CD4-positive, CD25-positive, alpha-beta regulatory T cell (primary cell): ENCODE measurements at regions not wholly inside any gene's neighbourhood (a gene's known extent, or its start where the extent isn't known, plus 50 kb on each side); places are given as distances from the start of the nearest gene placed in this dataset.

Experiments
- ATAC-seq, 2 donors: fragments of 150-1000 bp; cut with Tn5 transposase; one replicate each; pipeline ENCODE4 v1.10.0; 2021; ENCODE audit warnings: low read depth in 2 of 2, moderate number of reproducible peaks in 2 of 2, moderate library complexity in 1 of 2
- DNase-seq, 3 donors: peaks; one replicate each; pipeline versions ENCODE4 v3.0.0 to v3.0.0-alpha.2; 2012 to 2022; ENCODE audit warnings: mixed read lengths in 1 of 3
- H3K27ac ChIP-seq: one replicate; pipeline ENCODE4 v1.7.0; 2013; ENCODE audit warnings: mild to moderate bottlenecking, low read length; ENCODE audit not compliant: insufficient read depth, poor library complexity, severe bottlenecking
- H3K27me3 ChIP-seq: one replicate; pipeline ENCODE4 v1.7.0; 2013; ENCODE audit warnings: low read length; ENCODE audit not compliant: control insufficient read depth, insufficient read depth
- H3K36me3 ChIP-seq: one replicate; pipeline ENCODE4 v1.7.0; 2013; ENCODE audit warnings: mild to moderate bottlenecking, low read length, moderate library complexity; ENCODE audit not compliant: control insufficient read depth, insufficient read depth
- H3K4me1 ChIP-seq: 2 replicates; pipeline ENCODE4 v1.7.0; 2013; ENCODE audit warnings: mild to moderate bottlenecking, low read length; ENCODE audit not compliant: insufficient read depth, control insufficient read depth, poor library complexity, severe bottlenecking
- H3K4me3 ChIP-seq: one replicate; pipeline ENCODE4 v1.7.0; 2013; ENCODE audit warnings: low read depth, mild to moderate bottlenecking, low read length, moderate library complexity
- H3K9me3 ChIP-seq, 2 experiments: 1 replicate in 1 of 2; 2 replicates in 1 of 2; pipeline ENCODE4 v1.7.0; 2013; ENCODE audit warnings: low read length in 2 of 2, mild to moderate bottlenecking in 1 of 2, moderate library complexity in 1 of 2; ENCODE audit not compliant: control insufficient read depth in 2 of 2
- H3K27ac Mint-ChIP-seq, 3 donors: one replicate each; pipeline ENCODE4 v1.8.0; 2020 to 2022; ENCODE audit warnings: mild to moderate bottlenecking in 3 of 3, mixed read lengths in 3 of 3, moderate library complexity in 2 of 3
- H3K27me3 Mint-ChIP-seq: one replicate; pipeline ENCODE4 v1.8.0; 2022; ENCODE audit warnings: mild to moderate bottlenecking, mixed read lengths
- H3K36me3 Mint-ChIP-seq: one replicate; pipeline ENCODE4 v1.8.0; 2020; ENCODE audit warnings: mixed read lengths
- H3K4me1 Mint-ChIP-seq, 4 donors: one replicate each; pipeline ENCODE4 v1.8.0; 2020 to 2022; ENCODE audit warnings: mixed read lengths in 4 of 4, mild to moderate bottlenecking in 1 of 4
- H3K4me3 Mint-ChIP-seq, 4 donors: one replicate each; pipeline ENCODE4 v1.8.0; 2020 to 2022; ENCODE audit warnings: mild to moderate bottlenecking in 4 of 4, mixed read lengths in 4 of 4, moderate library complexity in 3 of 4
- H3K9me3 Mint-ChIP-seq, 7 donors: one replicate each; pipeline ENCODE4 v1.8.0; 2020 to 2022; ENCODE audit warnings: mixed read lengths in 7 of 7, mild to moderate bottlenecking in 3 of 7, moderate library complexity in 2 of 7

DNA sequence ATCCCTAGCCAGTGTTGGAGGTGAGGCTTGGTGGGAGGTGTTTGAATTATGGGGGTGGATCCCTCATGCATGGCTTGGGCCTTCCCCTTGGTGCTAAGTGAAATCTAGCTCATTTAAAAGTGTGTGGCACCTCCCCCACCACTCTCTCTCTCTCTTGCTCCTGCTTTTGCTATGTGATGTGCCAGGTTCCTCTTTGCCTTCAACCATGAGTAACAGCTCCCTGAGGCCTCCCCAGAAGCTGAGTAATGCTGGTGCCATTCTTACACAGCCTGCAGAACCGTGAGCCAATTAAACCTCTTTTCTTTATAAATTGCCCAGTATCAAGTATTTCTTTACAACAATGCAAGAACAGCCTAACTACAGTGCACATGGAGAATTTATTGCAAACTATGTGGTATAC is 188.8 kb upstream of the POT1 start:
- Mint-ChIP-seq H3K27me3 (no peaks in the 10 kb centered on the region), H3K4me3 (no peak overlapping the region), H3K27ac (no peak overlapping the region), H3K9me3 (peaks cover 0 to 5% (median 1%) of the 10 kb centered on the region in 7 donors), H3K36me3 (no peaks in the 10 kb centered on the region), H3K4me1 (no peaks in the 10 kb centered on the region)
- H3K27me3 ChIP-seq: no peaks in the 10 kb centered on the region
- no peak overlapping the region for H3K4me3 ChIP-seq
- no peak for ATAC-seq
- H3K4me1 ChIP-seq: no peaks in the 10 kb centered on the region
- no peaks in the 10 kb centered on the region for H3K9me3 ChIP-seq
- H3K36me3 ChIP-seq: no peaks in the 10 kb centered on the region
- no peak overlapping the region for H3K27ac ChIP-seq
- DNase-seq: no peak

DNA sequence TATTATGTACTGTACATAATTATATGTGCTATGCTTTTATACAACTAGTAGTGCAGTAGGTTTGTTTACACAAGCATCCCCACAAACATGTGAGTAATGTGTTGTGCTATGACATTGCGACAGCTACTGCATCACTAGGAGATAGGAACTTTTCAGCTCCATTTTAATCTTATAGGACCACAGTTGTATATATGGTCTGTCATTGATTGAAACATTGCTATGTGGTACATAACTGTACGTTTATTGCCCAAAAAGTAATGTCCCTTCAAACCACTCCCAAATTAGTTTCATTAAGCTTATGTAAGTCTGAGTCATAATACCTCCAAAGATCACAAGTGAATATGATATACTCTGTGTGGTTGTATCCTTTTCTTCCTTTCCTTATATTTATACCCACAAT is 183.2 kb upstream of the POT1 start:
- Mint-ChIP-seq H3K36me3 (peaks cover 3% of the 10 kb centered on the region), H3K27me3 (no peaks in the 10 kb centered on the region), H3K4me3 (no peak overlapping the region), H3K27ac (no peak overlapping the region), H3K9me3 (peaks cover 0 to 17% (median 4%) of the 10 kb centered on the region in 7 donors), H3K4me1 (no peaks in the 10 kb centered on the region)
- no peaks in the 10 kb centered on the region for H3K36me3 ChIP-seq
- no peak for DNase-seq
- no peaks in the 10 kb centered on the region for H3K27me3 ChIP-seq
- no peak overlapping the region for H3K27ac ChIP-seq
- no peak for ATAC-seq
- no peak overlapping the region for H3K4me3 ChIP-seq
- H3K9me3 ChIP-seq: peaks cover 0 to 4% of the 10 kb centered on the region in 2 experiments
- no peaks in the 10 kb centered on the region for H3K4me1 ChIP-seq

DNA sequence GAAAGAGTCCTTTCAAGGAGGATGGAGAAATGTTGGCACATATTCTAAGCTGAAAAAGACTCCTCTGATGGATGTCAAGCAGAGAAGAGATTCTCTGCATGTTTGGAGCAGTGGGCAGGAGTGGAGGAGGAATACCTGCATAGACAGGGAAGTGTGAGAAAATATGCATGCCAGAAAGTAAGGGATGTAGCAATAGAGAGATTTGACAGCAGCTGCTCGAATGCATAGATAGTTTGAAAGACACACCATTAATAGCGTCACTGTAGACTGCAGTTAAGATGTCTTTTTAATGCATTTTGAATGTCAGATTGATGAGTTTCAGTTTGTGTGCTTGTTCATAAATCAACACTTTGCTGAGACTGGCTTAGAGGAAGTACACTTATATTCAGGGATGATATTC is 169.9 kb upstream of the POT1 start:
- Histone ChIP-seq H3K36me3 (no peaks in the 10 kb centered on the region), H3K27ac (no peak overlapping the region)

DNA sequence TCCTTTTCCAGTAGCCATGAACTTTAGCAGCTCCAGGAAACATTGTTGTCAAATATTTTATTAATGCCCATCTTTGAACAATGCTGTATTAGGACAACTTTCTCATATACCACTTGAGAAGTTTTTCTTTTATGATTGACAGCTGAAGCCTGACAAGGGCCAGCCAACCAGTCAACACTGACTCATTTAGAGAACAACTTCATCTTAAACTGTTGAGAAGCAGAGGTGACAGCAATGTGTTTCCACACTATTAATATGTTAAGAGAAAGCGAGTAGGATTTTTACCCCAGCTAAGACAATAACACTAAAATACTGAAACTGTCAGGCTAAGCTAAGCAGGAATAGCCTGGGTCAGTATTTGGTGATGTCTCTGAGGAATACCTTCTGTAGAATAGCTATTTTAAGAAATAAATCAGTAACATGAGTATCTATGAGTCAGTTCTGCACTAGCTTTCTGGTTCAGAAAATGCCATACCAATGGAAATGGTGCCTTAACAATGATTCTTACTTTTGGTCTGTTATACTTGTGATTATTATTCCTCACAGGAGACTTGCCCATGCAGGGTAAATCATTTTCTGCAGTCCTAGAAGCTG is 168.8 kb upstream of the POT1 start:
- DNase-seq (no peak), ATAC-seq (no peak)
- no peak overlapping the region for H3K27ac Mint-ChIP-seq
- H3K36me3 Mint-ChIP-seq: no peaks in the 10 kb centered on the region
- no peaks in the 10 kb centered on the region for H3K36me3 ChIP-seq
- no peak overlapping the region for H3K27ac ChIP-seq
- no peak overlapping the region for H3K4me3 ChIP-seq
- no peaks in the 10 kb centered on the region for H3K27me3 Mint-ChIP-seq
- H3K27me3 ChIP-seq: no peaks in the 10 kb centered on the region
- H3K4me1 Mint-ChIP-seq: no peaks in the 10 kb centered on the region
- H3K9me3 ChIP-seq: no peaks in the 10 kb centered on the region
- H3K4me1 ChIP-seq: no peaks in the 10 kb centered on the region
- H3K4me3 Mint-ChIP-seq: no peak overlapping the region
- H3K9me3 Mint-ChIP-seq: peaks cover 0 to 8% (median 2%) of the 10 kb centered on the region in 7 donors

More for the DNA sequence above, 169.9 kb upstream of the POT1 start:
- H3K27me3 ChIP-seq: no peaks in the 10 kb centered on the region
- H3K4me1 Mint-ChIP-seq: no peaks in the 10 kb centered on the region
- H3K36me3 Mint-ChIP-seq: no peaks in the 10 kb centered on the region
- ATAC-seq: no peak
- H3K4me1 ChIP-seq: no peaks in the 10 kb centered on the region
- no peak for DNase-seq
- peaks cover 0 to 11% (median 3%) of the 10 kb centered on the region in 7 donors for H3K9me3 Mint-ChIP-seq
- no peak overlapping the region for H3K27ac Mint-ChIP-seq
- no peak overlapping the region for H3K4me3 ChIP-seq
- no peaks in the 10 kb centered on the region for H3K27me3 Mint-ChIP-seq
- H3K9me3 ChIP-seq: no peaks in the 10 kb centered on the region
- H3K4me3 Mint-ChIP-seq: no peak overlapping the region

DNA sequence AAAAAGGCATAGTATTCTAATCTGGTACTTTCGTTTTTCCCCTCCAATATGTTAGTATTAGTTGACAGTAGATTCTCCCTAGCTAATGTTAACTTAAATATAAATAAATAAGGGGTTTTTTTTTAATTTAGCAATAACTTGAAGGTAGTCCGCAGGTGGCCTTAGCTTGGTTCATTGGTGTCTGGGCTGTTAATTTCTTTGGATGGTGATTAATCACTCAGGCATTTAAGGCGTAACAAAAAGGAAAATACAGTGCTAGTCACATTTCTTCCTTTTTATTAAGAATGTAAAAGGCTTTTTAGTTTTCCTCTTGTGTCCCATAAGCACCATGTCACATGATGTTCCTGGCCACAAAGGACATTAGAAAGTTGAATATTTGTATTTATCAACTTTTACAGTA is 161.0 kb upstream of the POT1 start:
- Histone ChIP-seq H3K4me1 (no peaks in the 10 kb centered on the region), H3K27ac (no peak overlapping the region), H3K4me3 (no peak overlapping the region), H3K36me3 (no peaks in the 10 kb centered on the region), H3K9me3 (no peaks in the 10 kb centered on the region), H3K27me3 (no peaks in the 10 kb centered on the region)
- no peak for DNase-seq
- no peaks in the 10 kb centered on the region for H3K27me3 Mint-ChIP-seq
- peaks cover 0 to 4% (median 0%) of the 10 kb centered on the region in 7 donors for H3K9me3 Mint-ChIP-seq
- no peaks in the 10 kb centered on the region for H3K36me3 Mint-ChIP-seq
- H3K27ac Mint-ChIP-seq: no peak overlapping the region
- ATAC-seq: no peak
- H3K4me1 Mint-ChIP-seq: no peaks in the 10 kb centered on the region
- no peak overlapping the region for H3K4me3 Mint-ChIP-seq

DNA sequence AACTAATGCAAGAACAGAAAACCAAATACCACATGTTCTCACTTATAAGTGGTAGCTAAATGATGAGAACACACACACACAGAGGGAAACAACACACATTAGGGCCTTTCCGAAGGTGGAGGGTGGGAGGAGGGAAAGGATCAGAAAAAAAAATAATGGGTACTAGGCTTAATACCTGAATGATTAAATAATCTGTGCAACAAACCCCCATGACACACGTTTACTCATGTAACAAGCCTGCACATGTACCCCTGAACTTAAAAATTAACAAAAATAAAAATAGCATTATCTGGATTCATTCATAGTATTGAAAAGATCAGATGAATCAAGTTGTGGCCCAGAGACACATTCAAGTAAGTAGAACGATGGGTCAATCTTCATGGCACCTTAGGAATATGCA is 159.5 kb upstream of the POT1 start:
- DNase-seq: no peak
- no peak overlapping the region for H3K27ac Mint-ChIP-seq
- no peaks in the 10 kb centered on the region for H3K36me3 Mint-ChIP-seq
- no peaks in the 10 kb centered on the region for H3K27me3 Mint-ChIP-seq
- no peak overlapping the region for H3K4me3 Mint-ChIP-seq
- no peak for ATAC-seq
- Histone ChIP-seq H3K36me3 (no peaks in the 10 kb centered on the region), H3K27ac (no peak overlapping the region), H3K9me3 (no peaks in the 10 kb centered on the region), H3K4me3 (no peak overlapping the region), H3K27me3 (no peaks in the 10 kb centered on the region), H3K4me1 (no peaks in the 10 kb centered on the region)
- no peaks in the 10 kb centered on the region for H3K4me1 Mint-ChIP-seq
- H3K9me3 Mint-ChIP-seq: peaks cover 0 to 3% (median 0%) of the 10 kb centered on the region in 7 donors

DNA sequence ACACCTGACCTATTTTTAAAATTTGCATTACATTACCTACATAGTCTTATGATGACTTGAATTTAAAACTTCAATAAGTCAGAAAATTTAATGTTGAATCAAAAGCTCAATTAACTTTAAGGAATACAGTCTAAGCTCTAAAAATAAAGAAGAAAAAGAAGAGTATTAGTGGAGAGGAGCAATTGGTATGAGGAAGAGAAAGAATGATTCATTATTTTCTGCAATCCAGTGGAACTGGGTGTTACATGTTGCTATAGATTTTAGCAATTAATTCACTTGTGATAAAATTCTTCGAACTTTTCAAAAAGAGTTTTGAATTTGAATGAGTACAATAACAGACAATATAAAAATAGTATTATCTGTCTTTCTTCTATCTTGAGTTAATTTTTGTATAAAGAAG is 158.9 kb upstream of the POT1 start:
- DNase-seq: no peak

DNA sequence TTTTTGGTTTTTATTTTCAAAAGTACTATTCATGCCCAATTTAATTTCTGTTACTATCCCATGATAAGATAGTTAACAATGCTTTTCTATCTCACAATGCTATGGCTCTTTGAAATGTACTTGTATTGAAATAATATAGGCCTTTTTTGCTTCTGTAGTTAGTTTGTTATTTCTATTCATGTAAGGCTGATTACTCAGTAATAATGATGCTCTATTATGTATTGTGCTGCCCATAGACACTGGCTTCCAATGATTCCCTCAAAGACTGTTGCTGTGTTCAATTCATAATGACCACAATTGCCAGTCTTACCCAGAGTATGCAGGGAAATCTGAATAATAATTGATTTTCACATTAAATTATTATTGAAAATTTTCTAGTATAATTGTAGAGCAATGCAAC is 155.5 kb upstream of the POT1 start:
- no peaks in the 10 kb centered on the region for H3K36me3 ChIP-seq
- no peaks in the 10 kb centered on the region for H3K36me3 Mint-ChIP-seq
- H3K4me1 Mint-ChIP-seq: peaks cover 0 to 4% (median 0%) of the 10 kb centered on the region in 4 donors
- H3K4me3 ChIP-seq: no peak overlapping the region
- ATAC-seq (no peak), DNase-seq (no peak)
- H3K27me3 Mint-ChIP-seq: no peaks in the 10 kb centered on the region
- no peak overlapping the region for H3K4me3 Mint-ChIP-seq
- H3K27ac Mint-ChIP-seq: no peak overlapping the region
- no peak overlapping the region for H3K27ac ChIP-seq
- peaks cover 0 to 4% (median 0%) of the 10 kb centered on the region in 7 donors for H3K9me3 Mint-ChIP-seq
- no peaks in the 10 kb centered on the region for H3K9me3 ChIP-seq
- H3K27me3 ChIP-seq: no peaks in the 10 kb centered on the region
- no peaks in the 10 kb centered on the region for H3K4me1 ChIP-seq

More for the DNA sequence above, 158.9 kb upstream of the POT1 start:
- Mint-ChIP-seq H3K9me3 (peaks cover 0 to 3% (median 0%) of the 10 kb centered on the region in 7 donors), H3K36me3 (no peaks in the 10 kb centered on the region), H3K4me1 (no peaks in the 10 kb centered on the region), H3K27ac (no peak overlapping the region), H3K4me3 (no peak overlapping the region), H3K27me3 (no peaks in the 10 kb centered on the region)
- no peaks in the 10 kb centered on the region for H3K9me3 ChIP-seq
- no peaks in the 10 kb centered on the region for H3K4me1 ChIP-seq
- ATAC-seq: no peak
- H3K27me3 ChIP-seq: no peaks in the 10 kb centered on the region
- no peak overlapping the region for H3K4me3 ChIP-seq
- H3K36me3 ChIP-seq: no peaks in the 10 kb centered on the region
- no peak overlapping the region for H3K27ac ChIP-seq
